HG03025 (cell line): ENCODE measurements at regions not wholly inside any gene's neighbourhood (a gene's known extent, or its start where the extent isn't known, plus 50 kb on each side); places are given as distances from the start of the nearest gene placed in this dataset.
"Not testable (repeated sequence)": the region's sequence is repeated elsewhere in the genome, so short reads cannot be mapped to it uniquely, and the experiment has no call there.

Source experiments
- ATAC-seq: cut with Tn5 transposase; IDR thresholded peaks from one replicate; pipeline ENCODE4 v1.9.1; 2021; ENCODE audit warnings: mild to moderate bottlenecking, moderate library complexity; ENCODE audit not compliant: unreplicated experiment, low FRiP score

DNA sequence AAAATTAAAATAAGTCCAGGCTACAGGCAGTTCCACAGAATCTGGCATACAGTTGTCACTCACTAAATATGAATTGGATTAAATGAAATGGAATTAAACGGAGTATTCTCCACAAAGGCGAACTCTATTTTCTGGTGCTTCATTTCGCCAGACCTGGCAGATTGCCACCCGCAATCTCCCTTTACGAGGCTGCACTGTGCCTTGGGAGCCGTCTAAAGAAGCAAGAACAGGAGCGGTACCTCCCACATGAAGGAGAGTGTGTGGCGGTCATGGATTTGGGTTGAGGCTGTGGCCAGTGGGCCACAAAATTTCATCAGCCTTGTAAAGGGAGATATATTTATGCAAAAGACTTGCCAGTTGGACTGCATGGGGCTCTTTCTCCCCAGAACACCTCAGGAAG is 151.0 kb downstream of the OSR1 start:
- ATAC-seq = no peak

DNA sequence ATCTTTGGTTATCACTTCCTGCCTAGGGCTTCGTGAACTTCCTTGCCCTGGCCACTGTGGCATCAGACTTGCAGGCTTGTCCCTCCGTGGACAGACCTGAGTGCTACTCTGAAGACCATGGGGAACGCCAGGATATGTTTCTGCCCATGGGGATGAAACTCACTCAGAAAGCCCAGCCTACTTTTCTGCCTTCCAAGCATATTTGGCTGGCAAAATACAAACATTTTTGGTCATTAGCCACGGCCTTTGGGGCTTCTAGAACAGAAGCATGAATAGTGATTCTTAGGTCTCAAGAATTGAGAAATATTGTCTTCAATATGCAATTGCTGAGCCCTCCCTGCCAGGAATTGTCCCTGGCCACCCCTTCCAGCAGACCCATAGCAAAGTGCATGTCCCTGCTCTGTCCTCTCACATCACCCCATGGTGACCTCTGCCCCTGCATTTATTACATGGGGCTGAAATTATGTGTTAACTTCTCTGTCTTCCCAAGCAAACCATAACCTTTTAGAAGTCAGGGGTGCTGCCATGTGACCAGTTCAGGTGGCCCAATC is 152.4 kb downstream of the OSR1 start:
- no peak for ATAC-seq

DNA sequence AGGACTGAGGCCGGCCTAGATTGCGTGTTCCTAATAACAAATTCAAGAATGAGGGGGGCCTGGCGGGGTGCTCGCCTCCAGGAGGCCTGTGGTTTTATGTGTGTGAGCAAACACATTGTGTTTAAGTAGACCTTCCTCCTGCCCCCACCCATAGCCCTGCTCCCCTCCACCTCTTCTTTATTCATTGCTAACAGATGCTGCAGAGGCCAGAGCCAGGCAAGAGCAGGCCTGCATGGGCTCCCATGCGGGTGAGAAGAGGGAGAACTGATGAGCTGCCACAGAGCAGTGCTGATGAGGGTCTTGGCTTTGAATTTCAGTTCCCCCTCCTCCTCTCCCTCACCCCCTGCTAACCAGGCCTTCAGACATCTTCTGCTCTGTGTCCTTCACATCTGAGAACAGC is 154.6 kb downstream of the OSR1 start:
- no peak for ATAC-seq

DNA sequence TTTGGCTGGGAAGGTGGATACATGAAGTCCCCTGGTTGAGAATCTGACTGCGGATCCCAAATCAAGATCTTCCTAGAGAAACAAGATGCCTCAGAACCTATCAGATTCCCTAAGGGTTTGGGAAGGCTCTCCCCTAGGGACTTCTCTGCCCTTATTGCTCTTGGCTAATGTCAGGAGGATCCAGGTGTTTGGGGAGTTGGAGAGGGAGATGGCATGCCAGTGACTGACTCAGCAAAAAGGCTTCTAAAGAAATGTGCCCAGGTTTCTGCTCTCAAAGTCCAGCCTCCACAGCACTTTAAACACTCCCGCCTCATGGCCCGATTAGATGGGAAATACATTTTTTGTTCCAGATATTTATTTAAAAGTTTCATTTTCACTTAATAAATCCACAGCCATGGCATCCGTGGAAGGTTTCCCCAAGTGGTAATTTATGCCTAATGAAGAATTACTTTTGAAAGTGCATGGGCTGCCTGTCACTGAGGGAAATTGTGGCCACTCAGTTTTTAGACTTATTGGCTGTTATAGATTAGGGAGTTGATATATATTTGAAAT is 156.4 kb downstream of the OSR1 start:
- ATAC-seq = no peak

DNA sequence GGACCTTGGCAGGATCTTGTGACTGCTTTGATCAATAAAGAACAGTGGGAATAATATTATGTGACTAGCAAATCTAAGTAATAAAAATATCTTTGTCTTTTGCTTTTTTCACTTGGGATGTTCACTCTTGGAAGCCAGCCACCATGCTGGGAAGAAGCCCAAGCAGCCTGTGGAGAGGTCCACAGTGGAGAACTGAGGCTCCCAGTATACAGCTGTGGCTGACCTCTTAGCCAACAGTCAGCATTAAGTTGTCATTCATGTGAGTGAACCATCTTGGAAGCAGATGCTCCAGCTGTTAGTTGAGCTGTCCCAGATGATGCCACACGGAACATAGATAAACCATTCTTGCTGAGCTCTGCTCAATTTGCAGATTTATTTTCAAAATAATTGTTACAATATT is 160.0 kb downstream of the OSR1 start:
- ATAC-seq = no peak

DNA sequence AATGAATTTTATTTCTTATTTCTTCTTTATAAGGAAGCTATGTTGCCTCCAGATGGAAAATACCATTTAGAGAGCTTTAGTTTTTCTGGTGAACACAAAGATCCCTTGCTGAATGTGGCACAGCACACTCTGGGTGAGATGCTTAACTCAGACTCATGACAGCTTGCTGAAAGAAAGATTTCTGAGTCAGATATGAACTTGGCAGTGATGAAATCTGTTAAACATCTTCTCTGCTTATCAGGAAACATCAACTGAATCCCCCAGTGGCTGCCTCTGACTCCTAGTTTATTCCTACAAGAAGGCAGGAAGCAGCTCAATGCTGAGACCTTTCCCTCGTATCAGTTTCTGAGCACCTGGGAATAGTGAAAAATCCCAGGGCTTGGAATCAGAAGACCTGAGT is 162.8 kb downstream of the OSR1 start:
- ATAC-seq = no peak

DNA sequence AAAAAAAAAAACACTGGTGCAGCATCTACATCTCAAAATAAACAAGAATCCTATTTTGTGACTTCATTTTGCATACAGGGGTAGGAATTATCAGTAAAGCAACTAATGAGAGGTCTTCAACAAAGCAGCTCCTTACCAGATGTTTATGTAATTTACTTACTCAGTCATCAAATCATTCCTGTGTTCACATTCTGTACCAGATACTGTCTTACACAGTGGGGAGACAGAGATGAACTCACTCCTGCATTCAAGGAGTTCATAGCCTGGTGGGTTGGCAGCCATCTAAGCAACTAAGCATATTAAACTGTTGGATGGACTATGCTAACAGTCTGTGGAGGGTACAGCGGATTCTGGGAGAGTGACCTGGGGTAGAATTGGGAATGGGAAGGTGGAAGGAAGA is 169.0 kb downstream of the OSR1 start:
- no peak for ATAC-seq

DNA sequence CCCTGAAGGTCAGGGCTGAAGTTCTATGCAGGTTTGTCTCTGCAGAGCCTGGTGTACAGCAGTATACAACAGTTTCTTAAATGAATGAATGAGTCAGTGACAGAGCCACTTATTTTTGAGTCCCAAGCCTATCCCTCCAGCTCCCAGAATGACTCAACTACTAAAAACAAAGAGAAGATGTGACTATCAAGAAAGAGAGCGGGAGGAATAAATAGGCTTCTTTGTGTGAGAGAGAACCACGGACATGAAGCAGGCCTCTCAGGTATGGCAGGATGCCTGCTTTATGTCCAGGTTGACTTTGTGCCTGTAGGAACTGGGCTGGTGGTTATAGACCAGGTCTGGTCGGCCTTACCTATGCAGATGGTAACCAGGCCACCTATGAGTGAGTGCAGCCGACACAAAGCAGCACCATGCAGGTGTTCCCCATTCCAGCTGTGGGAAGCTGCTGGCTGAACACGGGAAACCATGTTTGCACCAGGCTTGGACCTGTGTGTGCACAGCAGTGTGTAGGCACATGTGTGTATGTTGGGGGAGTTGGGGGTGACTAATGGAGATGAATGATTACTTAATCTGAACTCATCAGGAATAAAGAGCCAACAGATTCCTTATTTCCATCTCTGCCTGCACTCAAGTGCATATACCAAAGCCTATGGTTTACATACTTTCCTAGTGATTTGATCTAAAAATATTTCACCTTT is 171.0 kb downstream of the OSR1 start:
- no peak for ATAC-seq

DNA sequence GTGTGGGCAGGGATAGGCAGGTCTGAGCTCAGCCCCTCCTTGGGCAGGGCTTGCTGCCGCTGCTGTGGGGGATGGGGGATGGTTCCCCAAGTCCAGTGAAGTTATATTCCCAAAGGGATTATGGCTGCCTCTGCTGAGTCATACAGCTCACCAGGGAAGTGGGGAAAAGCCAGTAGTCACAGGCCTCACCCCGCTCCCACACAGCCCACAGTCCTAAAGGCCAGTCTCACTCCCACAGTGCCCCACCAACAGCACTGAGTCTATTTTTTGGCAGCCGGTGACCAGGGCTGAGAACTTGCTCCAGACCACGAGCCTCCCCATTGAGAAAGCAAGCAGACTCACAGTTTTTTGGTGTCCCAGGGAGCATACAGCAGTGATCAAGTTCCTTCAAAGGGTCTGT is 173.3 kb downstream of the OSR1 start:
- ATAC-seq = no peak

DNA sequence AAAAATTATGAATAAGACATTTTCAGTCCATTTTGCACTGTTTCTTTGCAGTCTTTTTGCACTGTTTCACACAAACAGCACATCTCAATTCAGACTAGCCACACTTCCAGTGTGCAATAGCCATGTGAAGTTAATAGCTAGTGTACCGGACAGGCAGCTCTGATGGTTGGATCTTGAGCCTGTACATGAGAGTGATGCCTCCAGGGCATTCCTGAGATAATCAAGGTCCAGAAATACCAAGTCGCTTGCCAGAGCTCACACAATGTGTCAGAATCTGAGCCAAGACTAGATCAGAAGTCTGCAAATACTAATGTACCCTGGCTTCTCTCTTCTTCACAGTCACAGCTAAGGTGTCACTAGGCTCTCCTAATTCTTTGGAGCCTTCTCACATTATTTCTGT is 180.2 kb downstream of the OSR1 start:
- no peak for ATAC-seq

DNA sequence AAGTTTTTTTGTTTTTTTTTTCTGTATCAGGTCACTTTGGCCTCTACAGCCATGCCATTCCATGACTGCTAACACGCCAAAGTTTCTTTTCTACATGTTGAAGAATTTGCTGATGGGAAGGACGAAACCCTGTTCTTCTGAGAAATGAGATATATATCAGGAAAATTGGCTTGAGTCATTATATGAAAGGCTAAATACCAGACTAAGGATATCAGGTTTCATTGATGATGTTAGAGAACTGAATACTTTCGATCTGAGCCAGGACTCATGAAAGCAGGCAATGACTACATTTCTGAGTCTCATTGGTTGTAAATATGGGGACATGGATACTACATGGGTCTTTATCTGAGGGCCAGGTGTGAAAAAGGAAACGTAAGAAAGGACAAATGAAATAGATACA is 181.4 kb downstream of the OSR1 start:
- no peak for ATAC-seq

DNA sequence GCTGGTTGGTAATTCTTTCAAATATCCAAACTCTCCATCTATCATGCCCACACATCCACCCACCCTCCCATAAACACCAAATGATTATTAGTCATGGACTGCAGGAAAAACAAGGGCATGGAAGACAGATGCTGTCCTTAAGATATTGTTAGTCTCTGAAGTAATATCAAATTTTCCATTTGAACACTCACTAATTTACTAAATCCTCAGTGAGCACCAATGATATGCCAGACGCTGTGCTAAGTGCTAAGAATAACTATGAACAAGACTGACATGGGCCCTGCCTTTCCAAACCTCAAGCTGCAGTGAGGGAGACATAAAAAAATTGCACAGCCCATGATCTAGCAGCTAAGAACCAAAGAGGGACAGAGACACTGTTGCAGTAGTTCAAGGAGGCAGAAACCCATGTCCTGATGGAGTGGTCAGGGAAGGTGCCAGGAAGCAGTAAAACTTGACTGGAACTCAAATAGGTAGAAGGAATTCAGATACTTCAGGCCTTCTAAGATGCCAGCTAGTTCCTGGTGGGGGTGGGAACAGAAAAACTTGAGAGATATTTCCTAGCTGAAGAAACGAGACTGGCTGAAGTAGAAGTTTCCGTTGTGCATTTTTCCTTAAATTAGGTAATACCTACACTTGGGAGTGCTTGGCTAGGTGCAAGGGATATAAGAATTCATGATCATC is 182.1 kb downstream of the OSR1 start:
- no peak for ATAC-seq

DNA sequence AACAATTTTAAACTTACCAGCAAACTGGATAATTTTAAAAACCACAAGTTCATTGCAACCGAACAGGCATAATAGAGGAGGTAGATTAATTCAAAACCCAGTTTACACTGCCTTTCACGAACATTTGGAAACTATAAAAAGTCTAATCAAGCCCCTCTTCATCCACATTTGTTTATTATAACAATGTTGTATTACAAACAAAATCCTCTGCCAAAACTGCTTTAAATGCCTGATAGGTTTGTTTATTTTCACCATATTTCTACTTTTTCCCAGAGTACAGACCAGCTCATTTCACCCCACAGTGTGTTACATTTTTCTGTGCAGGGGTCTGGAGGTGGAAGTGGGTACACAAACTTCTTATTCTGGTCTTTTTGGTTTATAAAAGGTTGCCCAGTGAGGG is 184.2 kb downstream of the OSR1 start:
- ATAC-seq = no peak

DNA sequence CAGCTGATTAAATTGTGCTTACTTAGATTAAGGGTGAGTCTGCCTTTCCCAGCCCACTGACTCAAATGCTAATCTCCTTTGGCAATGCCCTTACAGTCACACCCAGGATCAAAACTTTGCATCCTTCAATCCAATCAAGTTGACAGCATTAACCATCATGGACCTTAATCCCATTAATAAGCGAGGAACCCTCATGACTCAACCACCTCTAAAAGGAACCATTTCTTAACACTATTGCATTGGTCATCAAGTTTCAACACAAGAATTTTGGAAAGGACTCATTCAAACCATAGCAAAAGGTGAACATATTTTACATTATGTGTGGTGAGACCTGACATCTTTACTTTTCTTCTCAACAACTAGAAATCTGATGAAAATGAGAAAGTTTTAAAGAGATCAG is 187.0 kb downstream of the OSR1 start:
- ATAC-seq = no peak

DNA sequence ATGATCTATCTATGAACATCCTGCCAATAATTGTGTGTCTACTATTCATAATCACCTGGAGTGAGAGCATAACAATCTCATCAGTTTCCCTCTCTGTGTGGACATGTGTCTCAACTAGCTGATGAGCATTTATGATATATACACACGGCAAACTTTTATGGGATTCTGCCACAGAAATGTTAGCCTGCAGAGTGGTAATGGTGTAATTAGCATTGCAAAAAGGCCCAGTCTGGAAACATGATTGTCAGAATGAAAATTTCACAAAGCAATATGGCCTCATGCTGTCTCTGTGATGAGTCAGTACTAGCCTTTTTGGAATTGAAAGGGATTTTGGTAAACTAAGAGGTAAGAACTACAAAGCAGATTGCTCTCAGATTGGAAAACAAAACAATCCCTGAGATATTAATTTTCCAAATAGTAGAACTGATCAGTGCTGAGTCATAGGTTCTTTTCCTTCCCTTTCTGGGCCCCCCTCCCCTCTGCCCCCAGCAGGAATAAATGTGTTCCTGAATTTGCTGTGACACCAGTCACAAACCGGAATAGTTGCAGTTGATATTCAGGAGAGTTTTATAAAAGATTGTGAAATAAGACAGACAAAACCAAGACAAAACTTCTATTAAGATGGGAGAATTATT is 189.2 kb downstream of the OSR1 start:
- no peak for ATAC-seq

DNA sequence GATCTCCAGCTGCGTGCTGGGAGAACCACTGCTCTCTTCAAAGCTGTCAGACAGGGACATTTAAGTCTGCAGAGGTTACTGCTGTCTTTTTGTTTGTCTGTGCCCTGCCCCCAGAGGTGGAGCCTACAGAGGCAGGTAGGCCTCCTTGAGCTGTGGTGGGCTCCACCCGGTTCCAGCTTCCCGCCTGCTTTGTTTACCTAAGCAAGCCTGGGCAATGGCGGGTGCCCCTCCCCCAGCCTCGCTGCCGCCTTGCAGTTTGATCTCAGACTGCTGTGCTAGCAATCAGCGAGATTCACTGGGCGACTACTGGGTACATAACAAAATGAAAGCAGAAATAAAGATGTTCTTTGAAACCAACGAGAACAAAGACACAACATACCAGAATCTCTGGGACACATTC is 194.3 kb downstream of the OSR1 start:
- ATAC-seq = not testable (repeated sequence)

DNA sequence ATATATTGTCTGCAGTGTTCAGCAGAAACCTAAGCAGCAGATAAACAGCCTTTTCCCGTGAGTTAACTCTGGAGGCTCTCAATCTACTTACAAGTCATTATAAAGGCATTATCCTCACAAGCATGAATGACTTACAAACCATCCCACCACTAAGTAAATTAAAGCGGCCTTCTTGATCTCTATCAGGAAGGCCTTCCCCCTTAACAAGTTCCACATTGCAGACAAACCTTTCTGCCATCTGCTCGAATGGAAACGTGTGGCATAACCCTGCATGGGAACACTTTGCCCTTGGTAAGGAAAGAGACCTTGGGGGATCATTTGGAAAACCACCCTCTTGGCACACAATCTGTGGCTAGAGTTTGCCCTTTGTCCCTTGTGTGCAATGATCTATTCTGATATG is 199.5 kb downstream of the OSR1 start:
- ATAC-seq = no peak

DNA sequence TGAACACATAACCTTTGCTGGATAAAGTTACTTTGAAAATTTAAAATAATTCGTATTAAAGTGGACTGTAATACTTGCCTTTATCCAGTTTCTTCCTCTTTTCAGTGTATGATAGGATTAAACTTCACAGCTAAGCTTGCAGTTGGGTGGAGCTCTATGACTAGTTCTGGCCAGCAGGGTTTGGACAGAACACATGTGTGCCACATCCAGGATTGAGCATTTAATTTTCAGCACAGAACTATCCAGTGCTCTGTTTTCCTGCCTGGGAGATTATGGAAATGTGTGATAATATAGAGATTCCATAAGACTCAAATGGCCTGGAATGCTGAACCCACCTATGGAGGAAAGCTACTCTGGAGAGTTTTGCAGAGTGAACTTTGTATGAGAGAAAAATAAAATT is 200.2 kb downstream of the OSR1 start:
- ATAC-seq = no peak

DNA sequence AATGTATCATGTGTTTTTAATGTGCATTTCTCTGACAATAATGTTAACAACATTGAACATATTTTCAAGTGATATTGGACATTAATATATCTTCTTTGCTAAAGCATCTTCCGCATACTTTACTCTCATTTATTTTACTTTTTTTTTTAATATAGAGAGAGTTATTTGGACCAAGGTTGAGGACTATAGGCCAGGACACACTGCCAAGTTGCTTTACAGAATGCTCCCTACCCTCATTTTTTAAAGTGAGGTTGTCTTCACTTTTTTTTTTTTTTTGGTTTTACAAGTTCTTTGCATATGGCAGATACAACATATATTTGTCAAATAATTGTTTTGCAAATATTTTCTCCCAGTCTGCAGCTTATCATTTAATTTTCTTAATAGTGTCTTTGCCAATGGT is 201.8 kb downstream of the OSR1 start:
- no peak for ATAC-seq

DNA sequence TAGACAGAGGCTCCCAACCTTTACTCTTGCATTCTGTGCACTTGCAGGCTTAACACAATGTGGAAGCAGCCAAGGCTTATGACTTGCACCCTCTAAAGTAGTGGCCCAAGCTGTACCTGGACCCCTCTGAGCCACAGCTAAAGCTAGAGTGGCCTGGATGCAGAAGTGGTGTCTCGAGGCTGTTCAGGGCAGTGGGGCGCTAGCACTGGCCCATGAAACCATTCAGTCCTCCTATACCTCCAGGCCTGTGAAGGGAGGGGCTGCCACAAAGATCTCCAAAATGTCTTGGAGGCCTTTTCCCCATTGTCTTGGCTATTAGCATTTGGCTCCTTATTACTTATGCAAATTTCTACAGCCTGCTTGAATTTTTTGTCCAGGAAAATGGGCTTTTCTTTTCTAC is 207.7 kb downstream of the OSR1 start:
- no peak for ATAC-seq

DNA sequence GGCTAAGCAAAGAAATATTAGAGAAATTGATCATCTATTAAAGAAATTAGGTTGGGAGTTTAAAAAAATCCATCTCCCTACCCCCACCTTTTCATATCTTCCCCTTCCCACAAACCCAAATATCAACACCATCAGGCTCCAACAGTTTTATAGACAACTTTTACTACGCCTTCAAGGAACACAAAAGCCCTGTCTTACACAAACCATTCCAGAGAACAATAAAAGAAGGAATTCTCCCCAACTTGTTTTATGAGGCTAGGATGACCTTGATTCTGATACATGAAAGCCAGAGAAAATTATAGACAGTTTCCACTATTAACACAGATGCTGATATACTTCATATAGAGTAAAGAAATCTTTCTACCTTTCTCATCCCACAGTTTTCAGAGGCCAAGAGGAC is 211.6 kb downstream of the OSR1 start:
- ATAC-seq = no peak
